HFFc6 (cell line): ENCODE measurements at regions not wholly inside any gene's neighbourhood (a gene's known extent, or its start where the extent isn't known, plus 50 kb on each side); places are given as distances from the start of the nearest gene placed in this dataset.

ENCODE experiments used
- DNase-seq: peaks from one replicate; pipeline ENCODE4 v3.0.0-alpha.2; 2018
- H3K27ac Mint-ChIP-seq: 2 replicates; pipeline ENCODE4 v1.8.0; 2020; ENCODE audit warnings: mild to moderate bottlenecking, mixed read lengths
- H3K27me3 Mint-ChIP-seq: 2 replicates; pipeline ENCODE4 v1.8.0; 2021; ENCODE audit warnings: mild to moderate bottlenecking, moderate library complexity, mixed read lengths; ENCODE audit not compliant: insufficient read depth
- H3K36me3 Mint-ChIP-seq: 2 replicates; pipeline ENCODE4 v1.8.0; 2021; ENCODE audit warnings: low read depth, mixed read lengths
- H3K4me1 Mint-ChIP-seq: 2 replicates; pipeline ENCODE4 v1.8.0; 2020; ENCODE audit warnings: low read depth, mixed read lengths
- H3K4me3 Mint-ChIP-seq: 2 replicates; pipeline ENCODE4 v1.8.0; 2020; ENCODE audit warnings: mild to moderate bottlenecking, moderate library complexity, mixed read lengths
- H3K9me3 Mint-ChIP-seq: 2 replicates; pipeline ENCODE4 v1.8.0; 2020; ENCODE audit warnings: mild to moderate bottlenecking, mixed read lengths
- CTCF ChIP-seq: fragments of 200-600 bp; sonication (generic); IDR thresholded peaks from 2 replicates; pipeline ENCODE4 v1.5.0; 2021; ENCODE audit warnings: antibody characterized with exemption, mild to moderate bottlenecking

DNA sequence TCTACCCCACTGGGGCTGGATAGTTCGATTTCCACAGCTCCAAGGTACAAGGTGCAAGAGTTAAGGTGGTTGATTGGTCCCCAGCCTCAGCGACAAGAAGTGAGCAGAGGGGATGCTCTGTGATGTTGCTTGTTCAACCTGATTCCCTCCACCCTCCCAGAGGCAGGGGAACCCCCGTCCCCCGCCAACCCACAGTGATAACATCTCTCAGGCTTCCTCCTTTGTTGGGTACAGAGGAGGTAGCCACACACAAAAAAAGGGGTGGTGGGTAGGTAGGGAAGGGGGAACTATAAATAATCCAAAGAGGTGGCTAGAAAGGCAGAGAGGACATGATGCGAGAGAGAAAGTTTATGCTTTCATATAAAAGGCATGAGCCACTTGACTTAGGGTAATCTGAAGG is 192.9 kb upstream of the POU3F3 start:
- Mint-ChIP-seq H3K27ac (no peak overlapping the region), H3K9me3 (peaks cover 21% of the 10 kb centered on the region), H3K4me3 (no peak overlapping the region), H3K27me3 (no peaks in the 10 kb centered on the region), H3K4me1 (no peaks in the 10 kb centered on the region), H3K36me3 (no peaks in the 10 kb centered on the region)
- DNase-seq, result no peak
- TF ChIP-seq CTCF, result no peak

DNA sequence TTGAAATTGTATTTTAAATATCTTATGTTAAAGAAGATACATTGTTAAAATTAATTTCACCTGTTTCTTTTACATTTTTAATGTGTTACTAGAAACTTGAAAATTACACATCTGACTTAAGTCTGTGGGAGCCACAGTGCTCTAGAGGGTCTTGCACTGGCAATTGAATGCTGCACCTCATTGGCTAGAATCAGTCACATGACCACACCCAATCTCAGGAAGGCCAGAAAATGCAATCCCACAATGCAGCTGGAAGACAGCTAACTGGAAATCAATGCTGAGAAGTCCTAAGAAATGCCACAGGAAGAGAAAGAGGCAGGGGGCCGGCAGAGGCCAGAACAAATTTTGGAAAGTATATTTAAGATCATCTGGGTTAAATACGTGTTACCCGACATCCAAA is 189.2 kb upstream of the POU3F3 start:
- no peak for DNase-seq
- H3K4me3 Mint-ChIP-seq, result no peak overlapping the region
- no peaks in the 10 kb centered on the region for H3K4me1 Mint-ChIP-seq
- H3K9me3 Mint-ChIP-seq, result no peaks in the 10 kb centered on the region; the same call in 1 of the 2 replicates
- H3K36me3 Mint-ChIP-seq, result no peaks in the 10 kb centered on the region
- TF ChIP-seq CTCF, result no peak
- no peaks in the 10 kb centered on the region; the same call in 1 of the 2 replicates for H3K27me3 Mint-ChIP-seq
- H3K27ac Mint-ChIP-seq, result no peak overlapping the region

DNA sequence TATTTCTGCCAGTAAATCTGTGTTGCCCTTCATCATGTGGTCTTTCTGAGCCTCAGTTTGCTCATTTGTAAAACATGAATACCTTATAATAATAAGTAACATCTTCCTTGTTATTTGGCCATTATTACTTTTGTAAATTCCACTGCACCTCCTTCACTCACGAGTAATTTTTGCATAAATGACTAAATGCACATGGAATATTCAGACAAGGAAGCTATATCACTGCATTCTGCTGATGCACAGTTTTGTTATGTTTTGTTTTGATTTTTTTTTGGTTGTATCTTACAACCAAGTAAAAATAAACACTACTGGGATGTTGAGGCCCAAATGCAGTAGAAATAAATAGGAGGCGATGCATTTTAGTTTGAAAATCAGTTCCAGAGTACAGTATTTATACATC is 185.3 kb upstream of the POU3F3 start:
- no peak for DNase-seq
- H3K27me3 Mint-ChIP-seq, result no peaks in the 10 kb centered on the region; the same call in 1 of the 2 replicates
- no peaks in the 10 kb centered on the region for H3K36me3 Mint-ChIP-seq
- H3K4me3 Mint-ChIP-seq, result no peak overlapping the region
- no peak overlapping the region for H3K27ac Mint-ChIP-seq
- H3K9me3 Mint-ChIP-seq, result peaks cover 17% of the 10 kb centered on the region
- TF ChIP-seq CTCF, result no peak
- no peaks in the 10 kb centered on the region for H3K4me1 Mint-ChIP-seq

DNA sequence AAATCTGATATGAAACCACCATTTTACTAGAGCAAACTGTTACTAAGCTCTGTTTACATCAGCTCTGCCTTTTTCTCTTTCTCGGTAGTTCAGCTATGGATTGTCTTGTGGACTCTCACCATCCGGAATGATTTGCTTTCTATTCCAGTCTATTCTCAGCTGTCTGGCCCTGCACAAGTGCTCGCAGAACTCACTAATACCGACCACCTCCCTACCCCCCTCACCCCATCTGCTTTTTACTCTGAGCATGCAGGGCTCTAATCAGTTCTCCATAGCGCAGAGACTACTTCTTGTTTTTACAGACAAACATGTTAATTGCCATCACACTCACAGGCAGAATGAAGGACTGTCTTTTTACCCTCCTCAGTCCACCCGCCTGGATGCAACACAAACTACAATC is 180.7 kb upstream of the POU3F3 start:
- no peak for DNase-seq
- no peak for TF ChIP-seq CTCF
- Mint-ChIP-seq H3K9me3 (peaks cover 41% of the 10 kb centered on the region), H3K36me3 (peaks cover 5% of the 10 kb centered on the region; the same call in 1 of the 2 replicates), H3K27me3 (no peaks in the 10 kb centered on the region; the same call in none of the 2 replicates), H3K4me1 (no peaks in the 10 kb centered on the region), H3K4me3 (no peak overlapping the region), H3K27ac (no peak overlapping the region)

DNA sequence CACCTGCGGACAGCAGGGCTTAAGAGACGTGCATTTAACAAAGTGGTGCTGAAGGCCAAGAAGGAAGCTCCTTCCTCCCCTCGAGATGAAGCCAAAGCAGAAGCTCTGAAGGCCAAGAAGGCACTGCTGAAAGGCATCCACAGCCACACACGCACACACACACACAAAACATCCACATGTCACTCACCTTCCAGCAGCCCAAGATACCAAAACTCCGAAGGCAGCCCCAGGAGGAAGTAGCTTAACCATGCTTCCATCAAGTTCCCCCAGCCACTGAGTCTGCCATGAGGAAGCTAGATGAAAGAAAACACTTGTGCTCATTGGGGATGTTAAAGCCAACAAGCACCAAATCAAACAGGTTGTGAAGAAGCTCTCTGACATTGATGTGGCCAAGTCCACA is 175.7 kb upstream of the POU3F3 start:
- no peak for TF ChIP-seq CTCF
- Mint-ChIP-seq H3K9me3 (peaks cover 36% of the 10 kb centered on the region), H3K36me3 (peaks cover 5% of the 10 kb centered on the region; the same call in 1 of the 2 replicates), H3K4me3 (no peak overlapping the region), H3K27me3 (no peaks in the 10 kb centered on the region; the same call in 1 of the 2 replicates), H3K4me1 (no peaks in the 10 kb centered on the region), H3K27ac (no peak overlapping the region)
- DNase-seq, result no peak

DNA sequence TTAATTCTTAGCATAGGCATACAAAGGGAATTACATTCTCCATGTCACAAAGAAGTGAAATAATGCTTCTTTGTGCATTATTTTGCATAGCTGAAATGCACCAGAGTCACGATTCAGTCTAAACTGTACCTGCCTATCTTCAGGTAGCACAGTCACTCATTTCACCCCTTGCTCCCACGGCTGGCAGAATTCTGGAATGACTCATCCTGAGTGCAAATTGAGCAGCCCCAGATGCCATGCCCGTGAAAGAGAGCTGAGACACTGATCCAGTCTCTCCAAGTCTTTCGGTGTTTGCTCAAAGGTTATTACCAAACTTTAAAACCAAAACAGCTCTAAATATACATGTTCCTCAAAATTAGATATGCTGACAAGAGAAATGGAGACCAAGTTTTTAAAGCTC is 168.3 kb upstream of the POU3F3 start:
- H3K4me3 Mint-ChIP-seq, result no peak overlapping the region
- no peak overlapping the region for H3K27ac Mint-ChIP-seq
- TF ChIP-seq CTCF, result no peak
- H3K27me3 Mint-ChIP-seq, result no peaks in the 10 kb centered on the region; the same call in 1 of the 2 replicates
- H3K4me1 Mint-ChIP-seq, result no peaks in the 10 kb centered on the region
- DNase-seq, result no peak
- peaks cover 9% of the 10 kb centered on the region; the same call in 1 of the 2 replicates for H3K36me3 Mint-ChIP-seq
- peaks cover 32% of the 10 kb centered on the region for H3K9me3 Mint-ChIP-seq
